ENCODE measurements at regions not wholly inside any gene's neighbourhood (a gene's known extent, or its start where the extent isn't known, plus 50 kb on each side); places are given as distances from the start of the nearest gene placed in this dataset.
"Not testable (repeated sequence)": the region's sequence is repeated elsewhere in the genome, so short reads cannot be mapped to it uniquely, and the experiment has no call there.

- DNase-seq (ENCODE audit: low read depth in 3 of 3), result no peak
Observed at GRCh38 chr2:19100570-19100969, 257.9 kb downstream of the OSR1 start.

- DNase-seq (ENCODE audit: low read depth in 3 of 3), result no peak
Observed at GRCh38 chr2:19099181-19099580, 259.2 kb downstream of the OSR1 start.

GRCh38 chr2:19098467-19099160 lies 259.8 kb downstream of the OSR1 start:
- no peak for DNase-seq (ENCODE audit: low read depth in 3 of 3)

- DNase-seq (ENCODE audit: low read depth in 3 of 3), result not testable (repeated sequence)
Observed at GRCh38 chr2:19089476-19089875, 268.9 kb downstream of the OSR1 start.

- no peak for DNase-seq (ENCODE audit: low read depth in 3 of 3)
Observed at GRCh38 chr2:19086231-19086651, 272.2 kb downstream of the OSR1 start.

GRCh38 chr2:19078709-19079108 lies 279.7 kb downstream of the OSR1 start:
- no peak for DNase-seq (ENCODE audit: low read depth in 3 of 3)

GRCh38 chr2:19073522-19073921 lies 284.9 kb downstream of the OSR1 start:
- no peak for DNase-seq (ENCODE audit: low read depth in 3 of 3)

GRCh38 chr2:19072161-19072560 lies 286.3 kb downstream of the OSR1 start:
- no peak for DNase-seq (ENCODE audit: low read depth in 3 of 3)

GRCh38 chr2:19070886-19071285 lies 287.5 kb downstream of the OSR1 start:
- no peak for DNase-seq (ENCODE audit: low read depth in 3 of 3)

GRCh38 chr2:19068206-19068605 lies 290.2 kb downstream of the OSR1 start:
- no peak for DNase-seq (ENCODE audit: low read depth in 3 of 3)

- DNase-seq (ENCODE audit: low read depth in 3 of 3), result no peak
Observed at GRCh38 chr2:19062370-19062769, 296.1 kb downstream of the OSR1 start.

- no peak for DNase-seq (ENCODE audit: low read depth in 3 of 3)
Observed at GRCh38 chr2:19059076-19059475, 299.3 kb downstream of the OSR1 start.

- no peak for DNase-seq (ENCODE audit: low read depth in 3 of 3)
Observed at GRCh38 chr2:19051203-19051831, 307.1 kb downstream of the OSR1 start.

GRCh38 chr2:19050354-19050753 lies 308.1 kb downstream of the OSR1 start:
- DNase-seq (ENCODE audit: low read depth in 3 of 3), result no peak

- DNase-seq (ENCODE audit: low read depth in 3 of 3), result no peak
Observed at GRCh38 chr2:19048593-19049266, 309.7 kb downstream of the OSR1 start.

GRCh38 chr2:19046986-19047780 lies 311.2 kb downstream of the OSR1 start:
- no peak for DNase-seq (ENCODE audit: low read depth in 3 of 3)

GRCh38 chr2:19045151-19045550 lies 313.3 kb downstream of the OSR1 start:
- no peak for DNase-seq (ENCODE audit: low read depth in 3 of 3)

- no peak for DNase-seq (ENCODE audit: low read depth in 3 of 3)
Observed at GRCh38 chr2:19043893-19044292, 314.5 kb downstream of the OSR1 start.

GRCh38 chr2:19041434-19042041 lies 316.9 kb downstream of the OSR1 start:
- no peak for DNase-seq (ENCODE audit: low read depth in 3 of 3)

GRCh38 chr2:19038071-19039015 lies 320.1 kb downstream of the OSR1 start:
- no peak for DNase-seq (ENCODE audit: low read depth in 3 of 3)

- DNase-seq (ENCODE audit: low read depth in 3 of 3), result no peak
Observed at GRCh38 chr2:19036091-19036490, 322.3 kb downstream of the OSR1 start.
